Testis (tissue), 2 donors: ENCODE measurements at regions not wholly inside any gene's neighbourhood (a gene's known extent, or its start where the extent isn't known, plus 50 kb on each side); places are given as distances from the start of the nearest gene placed in this dataset.
"Not testable (repeated sequence)": the region's sequence is repeated elsewhere in the genome, so short reads cannot be mapped to it uniquely, and the experiment has no call there.

Experiments
- DNase-seq: peaks from one replicate; pipeline ENCODE4 v3.0.0-alpha.2; 2019
- H3K27ac ChIP-seq, 2 donors: fragments of 200-600 bp; sonication (generic); one replicate each; pipeline ENCODE4 v1.5.1; 2019
- H3K27me3 ChIP-seq: fragments of 200-600 bp; sonication (generic); one replicate; pipeline ENCODE4 v1.5.1; 2019
- H3K36me3 ChIP-seq: fragments of 200-600 bp; sonication (generic); one replicate; pipeline ENCODE4 v1.5.1; 2017; ENCODE audit warnings: low read depth; ENCODE audit errors: missing control alignments
- H3K4me1 ChIP-seq: fragments of 200-600 bp; sonication (generic); one replicate; pipeline ENCODE4 v1.5.1; 2019
- H3K4me3 ChIP-seq, 2 donors: fragments of 200-600 bp; sonication (generic); one replicate each; pipeline ENCODE4 v1.5.1; 2017 to 2019
- H3K9me3 ChIP-seq: fragments of 200-600 bp; sonication (generic); one replicate; pipeline ENCODE4 v1.5.1; 2017
- POLR2A ChIP-seq: fragments of 450-650 bp; IDR thresholded peaks from one replicate; pipeline ENCODE4 v1.6.1; 2017; ENCODE audit warnings: antibody characterized with exemption, mild to moderate bottlenecking, moderate library complexity
- WGBS, 2 donors: methylation state at CpG; one replicate each; pipeline ENCODE4 v1.1.5; 2018; 5-methylcytosine and 5-hydroxymethylcytosine counted together
- intact Hi-C: fragments of 100-400 bp; cut with DNase I; formaldehyde crosslinking; loops from one replicate; pipeline ENCODE4 v1.15.1; 2023; ENCODE audit warnings: low total_unique reads
- TF ChIP-seq, protein P1 (sequence below), 3 experiments: fragments of 450-650 bp in 2 of 3; fragments of 200-600 bp in 1 of 3; sonication (generic) in 1 of 3; IDR thresholded peaks; one replicate each; pipeline ENCODE4 v1.5.1; 2016 to 2019; ENCODE audit warnings: antibody characterized with exemption in 3 of 3, mild to moderate bottlenecking in 2 of 3, moderate library complexity in 1 of 3

DNA sequence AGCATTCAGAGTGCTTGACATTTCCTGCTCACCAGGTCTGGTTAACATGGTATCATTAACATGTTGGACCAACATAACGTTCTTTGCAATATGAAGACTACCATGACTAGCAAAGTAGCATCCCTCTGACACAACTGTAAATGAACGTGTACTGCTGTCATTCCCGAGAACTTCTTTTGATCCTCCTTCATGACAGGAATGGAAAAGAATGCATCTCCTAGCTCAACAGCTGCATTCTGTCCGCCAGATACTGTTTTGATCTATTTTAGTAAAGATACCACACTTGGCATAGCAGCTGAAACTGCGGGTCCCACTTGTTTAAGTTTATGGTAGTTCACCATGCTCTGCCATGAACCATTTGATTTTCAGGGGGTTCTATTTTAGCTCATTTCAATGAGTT, 144.2 kb upstream of the PARD3B start:
- Histone ChIP-seq H3K27me3 (no peaks in the 10 kb centered on the region), H3K4me3 (no peak overlapping the region)
- WGBS, 2 donors, result 80 to 85% methylated on average over 5 of the region's 5 CpGs

DNA sequence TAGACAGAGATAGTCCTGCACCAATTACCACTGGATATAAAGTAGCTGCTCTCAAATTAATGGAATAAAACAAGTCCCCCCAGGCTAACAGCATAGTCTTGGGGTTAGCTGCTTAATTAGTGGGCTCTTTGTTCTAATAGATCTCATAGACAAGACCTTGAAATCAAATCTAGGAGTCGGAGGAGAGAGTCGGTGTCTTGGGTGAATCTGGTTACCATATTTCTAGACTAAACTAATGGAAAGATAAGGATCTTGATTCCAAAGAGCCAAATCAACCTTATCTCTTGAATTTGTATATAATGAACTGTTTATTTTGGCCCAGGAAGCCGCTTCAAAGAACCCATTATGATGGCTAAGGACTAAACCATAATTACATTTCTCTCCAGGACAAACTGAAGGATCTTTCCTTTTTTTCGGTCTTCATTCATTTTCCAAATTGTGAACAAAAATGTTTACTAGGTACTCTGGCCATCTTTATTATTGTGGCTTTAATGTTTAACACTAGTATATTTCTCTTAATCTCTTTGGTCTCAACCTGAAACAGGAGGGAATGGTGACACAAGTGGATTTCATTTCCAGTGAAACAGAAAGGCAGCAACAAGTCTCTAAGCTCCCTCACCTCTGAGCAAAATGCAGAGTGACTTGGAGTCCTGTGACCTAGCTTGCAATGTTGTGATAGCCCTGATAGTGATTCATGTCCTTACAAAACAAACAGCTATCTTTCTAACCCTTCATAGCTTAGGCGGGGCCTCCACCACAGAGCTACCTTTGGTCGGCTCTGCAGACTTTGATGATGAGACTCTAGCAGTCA, 137.9 kb upstream of the PARD3B start:
- intact Hi-C loops, result no loop called here

More for the DNA sequence above, 144.2 kb upstream of the PARD3B start:
- Histone ChIP-seq H3K9me3 (no peaks in the 10 kb centered on the region), H3K27ac (no peak overlapping the region), H3K4me1 (no peaks in the 10 kb centered on the region), H3K36me3 (no peaks in the 10 kb centered on the region)
- TF ChIP-seq, protein P1, sequence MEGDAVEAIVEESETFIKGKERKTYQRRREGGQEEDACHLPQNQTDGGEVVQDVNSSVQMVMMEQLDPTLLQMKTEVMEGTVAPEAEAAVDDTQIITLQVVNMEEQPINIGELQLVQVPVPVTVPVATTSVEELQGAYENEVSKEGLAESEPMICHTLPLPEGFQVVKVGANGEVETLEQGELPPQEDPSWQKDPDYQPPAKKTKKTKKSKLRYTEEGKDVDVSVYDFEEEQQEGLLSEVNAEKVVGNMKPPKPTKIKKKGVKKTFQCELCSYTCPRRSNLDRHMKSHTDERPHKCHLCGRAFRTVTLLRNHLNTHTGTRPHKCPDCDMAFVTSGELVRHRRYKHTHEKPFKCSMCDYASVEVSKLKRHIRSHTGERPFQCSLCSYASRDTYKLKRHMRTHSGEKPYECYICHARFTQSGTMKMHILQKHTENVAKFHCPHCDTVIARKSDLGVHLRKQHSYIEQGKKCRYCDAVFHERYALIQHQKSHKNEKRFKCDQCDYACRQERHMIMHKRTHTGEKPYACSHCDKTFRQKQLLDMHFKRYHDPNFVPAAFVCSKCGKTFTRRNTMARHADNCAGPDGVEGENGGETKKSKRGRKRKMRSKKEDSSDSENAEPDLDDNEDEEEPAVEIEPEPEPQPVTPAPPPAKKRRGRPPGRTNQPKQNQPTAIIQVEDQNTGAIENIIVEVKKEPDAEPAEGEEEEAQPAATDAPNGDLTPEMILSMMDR (IDR thresholded peaks at IDR 0.05), result no peak
- no peak for TF ChIP-seq POLR2A
- intact Hi-C loops, result no loop called here
- no peak for DNase-seq

DNA sequence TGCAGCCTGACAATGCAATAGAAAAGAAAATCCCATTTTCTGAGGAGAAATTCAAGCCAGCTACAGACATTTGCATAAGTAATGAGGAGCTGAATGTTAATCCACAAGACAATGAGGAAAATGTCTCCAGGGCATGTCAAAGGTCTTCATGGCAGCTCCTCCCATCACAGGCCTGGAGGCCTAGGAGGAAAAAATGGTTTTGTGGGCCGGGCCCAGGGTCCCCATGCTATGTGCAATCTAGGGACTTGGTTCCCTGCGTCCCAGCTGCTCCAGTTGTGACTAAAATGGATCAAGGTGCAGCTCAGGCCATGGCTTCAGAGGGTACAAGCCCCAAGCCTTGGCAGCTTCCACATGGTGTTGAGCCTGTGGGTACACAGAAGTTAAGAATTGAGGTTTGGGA, 132.5 kb upstream of the PARD3B start:
- H3K9me3 ChIP-seq, intact Hi-C loops, DNase-seq, H3K4me1 ChIP-seq, H3K27ac ChIP-seq, H3K36me3 ChIP-seq, H3K27me3 ChIP-seq, H3K4me3 ChIP-seq: not testable (repeated sequence)
- WGBS, 2 donors, result 90 to 94% methylated on average over 2 of the region's 2 CpGs

More for the DNA sequence above, 137.9 kb upstream of the PARD3B start:
- no peak overlapping the region for H3K4me3 ChIP-seq
- WGBS, 2 donors, result 76 to 81% methylated on average over 6 of the region's 6 CpGs
- no peaks in the 10 kb centered on the region for H3K27me3 ChIP-seq
- no peak for DNase-seq
- H3K9me3 ChIP-seq, result no peaks in the 10 kb centered on the region
- no peaks in the 10 kb centered on the region for H3K4me1 ChIP-seq
- no peak for TF ChIP-seq POLR2A
- TF ChIP-seq, protein P1 (IDR thresholded peaks at IDR 0.05), result no peak
- no peak overlapping the region for H3K27ac ChIP-seq
- H3K36me3 ChIP-seq, result no peaks in the 10 kb centered on the region

- Histone ChIP-seq H3K9me3 (no peaks in the 10 kb centered on the region), H3K36me3 (no peaks in the 10 kb centered on the region), H3K27ac (no peak overlapping the region), H3K4me1 (no peaks in the 10 kb centered on the region), H3K27me3 (no peaks in the 10 kb centered on the region), H3K4me3 (no peak overlapping the region)
- WGBS, 2 donors, result 80 to 82% methylated on average over 7 of the region's 7 CpGs
- no peak for DNase-seq
- TF ChIP-seq, protein P1 (IDR thresholded peaks at IDR 0.05), result no peak
- TF ChIP-seq POLR2A, result no peak
- intact Hi-C loops, result no loop called here
Measured at GRCh38 chr2:204415406-204416181, 129.7 kb upstream of the PARD3B start.

DNA sequence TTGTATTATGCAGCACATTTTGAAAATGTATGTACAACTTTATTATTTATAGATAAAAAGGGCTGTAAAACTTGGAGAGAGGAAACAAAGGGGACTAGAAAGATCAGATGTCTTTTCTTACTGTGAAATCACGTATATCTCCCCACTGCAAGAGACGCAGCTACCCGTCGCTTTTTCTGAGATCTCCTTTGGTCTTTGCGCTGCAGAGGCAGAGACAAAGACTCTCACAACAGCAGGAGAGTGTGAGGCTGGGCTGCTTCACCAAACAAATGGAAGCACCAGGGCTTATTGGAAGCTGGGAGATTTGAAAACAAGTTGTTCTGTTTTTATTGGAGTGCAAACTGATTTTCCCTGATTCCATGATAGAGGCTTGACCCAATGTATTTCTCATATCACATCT, 129.0 kb upstream of the PARD3B start:
- H3K9me3 ChIP-seq, result no peaks in the 10 kb centered on the region
- no peak overlapping the region for H3K4me3 ChIP-seq
- WGBS, 2 donors, result 60 to 63% methylated on average over 5 of the region's 5 CpGs
- no peak for DNase-seq
- intact Hi-C loops, result no loop called here
- TF ChIP-seq POLR2A, result no peak
- TF ChIP-seq, protein P1 (IDR thresholded peaks at IDR 0.05), result no peak
- H3K4me1 ChIP-seq, result no peaks in the 10 kb centered on the region
- H3K36me3 ChIP-seq, result no peaks in the 10 kb centered on the region
- H3K27ac ChIP-seq, result no peak overlapping the region
- no peaks in the 10 kb centered on the region for H3K27me3 ChIP-seq
